CD14-positive monocyte (primary cell): ENCODE measurements at regions not wholly inside any gene's neighbourhood (a gene's known extent, or its start where the extent isn't known, plus 50 kb on each side); places are given as distances from the start of the nearest gene placed in this dataset.

Source experiments
- DNase-seq, 3 donors: peaks; one replicate each; pipeline ENCODE4 v3.0.0-alpha.2; 2011 to 2022
- H2AFZ ChIP-seq: 2 replicates; pipeline ENCODE4 v1.6.0; 2012; ENCODE audit warnings: mild to moderate bottlenecking, low read depth, low read length, inconsistent platforms; ENCODE audit not compliant: insufficient read depth, poor library complexity, severe bottlenecking
- H3K27ac ChIP-seq, 2 donors: 1 replicate in 1 of 2; 2 replicates in 1 of 2; pipeline ENCODE4 v1.5.1; 2012 to 2013; ENCODE audit warnings: low read length in 2 of 2, control low read depth in 1 of 2, inconsistent platforms in 1 of 2, low read depth in 1 of 2, mild to moderate bottlenecking in 1 of 2
- H3K27me3 ChIP-seq, 2 donors: one replicate each; pipeline versions ENCODE4 v1.6.0 to v1.6.1; 2011 to 2013; ENCODE audit warnings: low read length in 2 of 2; ENCODE audit not compliant: control insufficient read depth in 2 of 2, insufficient read depth in 2 of 2
- H3K36me3 ChIP-seq, 2 donors: replicated peaks in 1 of 2; 1 replicate in 1 of 2; 2 replicates in 1 of 2; pipeline versions ENCODE4 v1.5.1 to v1.6.1; 2012 to 2013; ENCODE audit warnings: low read length in 2 of 2, control low read depth in 1 of 2, inconsistent platforms in 1 of 2, mild to moderate bottlenecking in 1 of 2; ENCODE audit not compliant: insufficient read depth in 2 of 2, control insufficient read depth in 1 of 2
- H3K4me1 ChIP-seq, 2 donors: 1 replicate in 1 of 2; 2 replicates in 1 of 2; pipeline versions ENCODE4 v1.5.1 to v1.6.1; 2012 to 2013; ENCODE audit warnings: low read length in 2 of 2, control low read depth in 1 of 2, inconsistent platforms in 1 of 2, mild to moderate bottlenecking in 1 of 2, moderate library complexity in 1 of 2; ENCODE audit not compliant: insufficient read depth in 2 of 2, control insufficient read depth in 1 of 2
- H3K4me2 ChIP-seq: replicated peaks from 2 replicates; pipeline ENCODE3; 2012; ENCODE audit warnings: low read length, moderate library complexity, mild to moderate bottlenecking; ENCODE audit not compliant: poor library complexity, severe bottlenecking; ENCODE audit errors: extremely low read depth
- H3K4me3 ChIP-seq, 3 experiments: fragments of 200-600 bp in 1 of 3; sonication (generic) in 1 of 3; replicated peaks in 1 of 3; 1 replicate in 2 of 3; 2 replicates in 1 of 3; pipeline ENCODE4 v1.5.1; 2011 to 2013; ENCODE audit warnings: low read length in 3 of 3, mild to moderate bottlenecking in 3 of 3, control low read depth in 2 of 3, low read depth in 2 of 3, inconsistent platforms in 1 of 3, moderate library complexity in 1 of 3
- H3K79me2 ChIP-seq: 2 replicates; pipeline ENCODE4 v1.6.0; 2012; ENCODE audit warnings: mild to moderate bottlenecking, control low read depth, inconsistent platforms, low read length, moderate library complexity; ENCODE audit not compliant: insufficient read depth
- H3K9ac ChIP-seq: 2 replicates; pipeline ENCODE4 v1.6.0; 2017; ENCODE audit warnings: low read length, mild to moderate bottlenecking; ENCODE audit not compliant: insufficient read depth, poor library complexity, severe bottlenecking
- H3K9me3 ChIP-seq, 2 donors: replicated peaks in 1 of 2; 1 replicate in 1 of 2; 2 replicates in 1 of 2; pipeline versions ENCODE4 v1.5.1 to v1.6.1; 2012 to 2013; ENCODE audit warnings: low read length in 2 of 2, control low read depth in 1 of 2; ENCODE audit not compliant: control insufficient read depth in 1 of 2, insufficient read depth in 1 of 2
- H4K20me1 ChIP-seq: 2 replicates; pipeline ENCODE4 v1.6.0; 2012; ENCODE audit warnings: mild to moderate bottlenecking, low read length, control low read depth, moderate library complexity; ENCODE audit not compliant: insufficient read depth
- H3K27ac Mint-ChIP-seq, 7 donors: one replicate each; pipeline ENCODE4 v1.8.0; 2020; ENCODE audit warnings: mild to moderate bottlenecking in 7 of 7, mixed read lengths in 7 of 7, moderate library complexity in 6 of 7, inconsistent platforms in 2 of 7
- H3K27me3 Mint-ChIP-seq, 3 donors: one replicate each; pipeline ENCODE4 v1.8.0; 2021 to 2022; ENCODE audit warnings: low read depth in 3 of 3, mild to moderate bottlenecking in 3 of 3, mixed read lengths in 3 of 3, moderate library complexity in 3 of 3, inconsistent platforms in 1 of 3
- H3K36me3 Mint-ChIP-seq, 2 donors: one replicate each; pipeline ENCODE4 v1.8.0; 2020; ENCODE audit warnings: mixed read lengths in 2 of 2, inconsistent platforms in 1 of 2, mild to moderate bottlenecking in 1 of 2
- H3K4me1 Mint-ChIP-seq: one replicate; pipeline ENCODE4 v1.8.0; 2020; ENCODE audit warnings: mild to moderate bottlenecking, mixed read lengths
- H3K4me3 Mint-ChIP-seq, 2 donors: one replicate each; pipeline ENCODE4 v1.8.0; 2020; ENCODE audit warnings: mild to moderate bottlenecking in 2 of 2, mixed read lengths in 2 of 2, moderate library complexity in 1 of 2
- H3K9me3 Mint-ChIP-seq, 7 donors: one replicate each; pipeline ENCODE4 v1.8.0; 2020 to 2022; ENCODE audit warnings: mixed read lengths in 7 of 7, mild to moderate bottlenecking in 6 of 7, moderate library complexity in 6 of 7, inconsistent platforms in 2 of 7
- WGBS: methylation state at CpG from one replicate; pipeline ENCODE4 v1.1.5; 2013; ENCODE audit warnings: missing lambda C conversion rate; ENCODE audit not compliant: insufficient coverage; 5-methylcytosine and 5-hydroxymethylcytosine counted together
- intact Hi-C, 2 donors: fragments of 100-400 bp; cut with micrococcal nuclease; formaldehyde crosslinking; loops; one replicate each; pipeline versions ENCODE4 v1.15.0 to v1.15.1; 2023
- TF ChIP-seq, protein P1 (sequence below): fragments of 200-600 bp; IDR thresholded peaks from one replicate; pipeline ENCODE4 v1.8.0; 2022; ENCODE audit warnings: antibody characterized with exemption, mild to moderate bottlenecking

- no peak overlapping the region for H3K27ac ChIP-seq
- no peaks in the 10 kb centered on the region for H4K20me1 ChIP-seq
- no peaks in the 10 kb centered on the region for H3K27me3 ChIP-seq
- H3K36me3 Mint-ChIP-seq: peaks cover 6 to 9% of the 10 kb centered on the region in 2 donors
- H3K4me1 ChIP-seq: peaks cover 22 to 30% of the 10 kb centered on the region in 2 donors
- H3K4me2 ChIP-seq: no peak overlapping the region
- WGBS: 100% methylated on average over 1 of the region's 1 CpG
- H3K9me3 ChIP-seq: no peaks in the 10 kb centered on the region
- H3K9me3 Mint-ChIP-seq: peaks cover 0 to 13% (median 5%) of the 10 kb centered on the region in 7 donors
- H3K27me3 Mint-ChIP-seq: peaks cover 0 to 5% (median 2%) of the 10 kb centered on the region in 3 donors
- no peak overlapping the region for H3K9ac ChIP-seq
- DNase-seq: no peak
- TF ChIP-seq, protein P1, sequence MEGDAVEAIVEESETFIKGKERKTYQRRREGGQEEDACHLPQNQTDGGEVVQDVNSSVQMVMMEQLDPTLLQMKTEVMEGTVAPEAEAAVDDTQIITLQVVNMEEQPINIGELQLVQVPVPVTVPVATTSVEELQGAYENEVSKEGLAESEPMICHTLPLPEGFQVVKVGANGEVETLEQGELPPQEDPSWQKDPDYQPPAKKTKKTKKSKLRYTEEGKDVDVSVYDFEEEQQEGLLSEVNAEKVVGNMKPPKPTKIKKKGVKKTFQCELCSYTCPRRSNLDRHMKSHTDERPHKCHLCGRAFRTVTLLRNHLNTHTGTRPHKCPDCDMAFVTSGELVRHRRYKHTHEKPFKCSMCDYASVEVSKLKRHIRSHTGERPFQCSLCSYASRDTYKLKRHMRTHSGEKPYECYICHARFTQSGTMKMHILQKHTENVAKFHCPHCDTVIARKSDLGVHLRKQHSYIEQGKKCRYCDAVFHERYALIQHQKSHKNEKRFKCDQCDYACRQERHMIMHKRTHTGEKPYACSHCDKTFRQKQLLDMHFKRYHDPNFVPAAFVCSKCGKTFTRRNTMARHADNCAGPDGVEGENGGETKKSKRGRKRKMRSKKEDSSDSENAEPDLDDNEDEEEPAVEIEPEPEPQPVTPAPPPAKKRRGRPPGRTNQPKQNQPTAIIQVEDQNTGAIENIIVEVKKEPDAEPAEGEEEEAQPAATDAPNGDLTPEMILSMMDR: no peak
- H3K4me3 ChIP-seq: no peak overlapping the region
- H3K4me1 Mint-ChIP-seq: peaks cover 23% of the 10 kb centered on the region
- no peaks in the 10 kb centered on the region for H3K79me2 ChIP-seq
- H3K27ac Mint-ChIP-seq: peak overlapping the region in 1 of 7 donors; percentile 37
- intact Hi-C loops: no loop called here
- H3K36me3 ChIP-seq: peaks cover 0 to 18% of the 10 kb centered on the region in 2 donors
- H2AFZ ChIP-seq: no peak overlapping the region
- no peak overlapping the region for H3K4me3 Mint-ChIP-seq
Observed at GRCh38 chrX:7307720-7308119, 159.8 kb upstream of the PUDP start.

DNA sequence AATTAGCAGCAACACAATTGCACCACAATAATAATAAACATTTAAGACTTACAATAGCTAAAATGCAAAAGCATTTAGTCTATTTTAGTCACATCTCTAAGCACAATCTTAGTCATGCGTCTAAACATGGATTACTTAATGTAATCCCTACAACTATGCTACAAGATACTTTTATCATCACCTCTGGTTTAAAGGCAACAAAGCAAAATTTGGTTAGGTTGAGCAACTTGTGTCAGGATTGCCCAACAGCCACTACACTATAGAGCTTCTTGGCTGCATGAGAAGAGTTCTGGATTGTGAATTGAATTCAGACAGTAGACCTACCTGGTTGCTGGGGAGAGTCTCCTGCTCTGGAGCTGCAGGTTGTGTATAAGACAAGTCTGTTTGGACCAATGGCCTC is 146.5 kb upstream of the PUDP start:
- no peak overlapping the region for H3K4me2 ChIP-seq
- no peaks in the 10 kb centered on the region for H3K27me3 Mint-ChIP-seq
- H4K20me1 ChIP-seq: no peaks in the 10 kb centered on the region
- no peaks in the 10 kb centered on the region for H3K9me3 ChIP-seq
- TF ChIP-seq, protein P1: no peak
- H3K36me3 Mint-ChIP-seq: peaks cover 0 to 4% of the 10 kb centered on the region in 2 donors
- H2AFZ ChIP-seq: no peak overlapping the region
- H3K27ac ChIP-seq: no peak overlapping the region
- no peak overlapping the region for H3K27ac Mint-ChIP-seq
- no peak overlapping the region for H3K4me3 ChIP-seq
- no peak overlapping the region for H3K9ac ChIP-seq
- peaks cover 0 to 5% (median 0%) of the 10 kb centered on the region in 7 donors for H3K9me3 Mint-ChIP-seq
- intact Hi-C loops: no loop called here
- DNase-seq: peak; percentile 5 to 38 (median 20)
- WGBS: no CpG with 5 or more reads among the region's 1 CpG
- peaks cover 13 to 19% of the 10 kb centered on the region in 2 donors for H3K4me1 ChIP-seq
- no peaks in the 10 kb centered on the region for H3K36me3 ChIP-seq
- no peak overlapping the region for H3K4me3 Mint-ChIP-seq
- no peaks in the 10 kb centered on the region for H3K27me3 ChIP-seq
- H3K4me1 Mint-ChIP-seq: peaks cover 24% of the 10 kb centered on the region
- H3K79me2 ChIP-seq: no peaks in the 10 kb centered on the region
